ENCODE measurements at regions not wholly inside any gene's neighbourhood (a gene's known extent, or its start where the extent isn't known, plus 50 kb on each side); places are given as distances from the start of the nearest gene placed in this dataset.
"Not testable (repeated sequence)": the region's sequence is repeated elsewhere in the genome, so short reads cannot be mapped to it uniquely, and the experiment has no call there.

DNA sequence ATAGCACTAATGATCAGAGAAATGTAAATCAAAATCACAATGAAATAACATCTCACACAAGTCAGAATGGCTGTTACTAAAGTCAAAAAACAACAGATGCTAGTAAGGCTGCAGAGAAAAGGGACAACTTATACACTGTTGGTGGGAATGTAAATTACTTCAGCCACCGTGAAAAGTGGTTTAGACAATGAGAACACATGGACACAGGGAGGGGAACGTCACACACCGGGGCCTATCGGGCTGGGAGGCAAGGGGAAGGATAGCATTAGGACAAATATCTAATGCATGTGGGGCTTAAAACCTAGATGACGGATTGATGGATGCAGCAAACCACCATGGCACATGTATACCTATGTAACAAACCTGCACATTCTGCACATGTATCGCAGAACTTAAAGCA is 602.0 kb downstream of the SATB2 start:
- not testable (repeated sequence) for TF ChIP-seq ZNF274 (IDR thresholded peaks at IDR 0.05; ENCODE audit: low read depth, low read length); SUZ12 (IDR thresholded peaks at IDR 0.05; ENCODE audit: extremely low read depth, insufficient read depth, insufficient read length)
